ENCODE measurements at regions not wholly inside any gene's neighbourhood (a gene's known extent, or its start where the extent isn't known, plus 50 kb on each side); places are given as distances from the start of the nearest gene placed in this dataset.

GRCh38 chr12:19053218-19053617, 76.3 kb upstream of the PLEKHA5 start:
- DNase-seq (ENCODE audit: low read depth) = no peak

- DNase-seq (ENCODE audit: low read depth) = no peak
Observed at GRCh38 chr12:19054035-19054434, 75.5 kb upstream of the PLEKHA5 start.

- no peak for DNase-seq (ENCODE audit: low read depth)
Observed at GRCh38 chr12:19055589-19055988, 73.9 kb upstream of the PLEKHA5 start.

- DNase-seq (ENCODE audit: low read depth) = no peak
Observed at GRCh38 chr12:19058235-19059021, 71.1 kb upstream of the PLEKHA5 start.

GRCh38 chr12:19064713-19065112, 64.8 kb upstream of the PLEKHA5 start:
- DNase-seq (ENCODE audit: low read depth) = no peak

- no peak for DNase-seq (ENCODE audit: low read depth)
Observed at GRCh38 chr12:19065223-19065622, 64.3 kb upstream of the PLEKHA5 start.

- DNase-seq (ENCODE audit: low read depth) = no peak
Observed at GRCh38 chr12:19065871-19066270, 63.7 kb upstream of the PLEKHA5 start.

- no peak for DNase-seq (ENCODE audit: low read depth)
Observed at GRCh38 chr12:19066475-19067001, 63.0 kb upstream of the PLEKHA5 start.

GRCh38 chr12:19068137-19068536, 61.4 kb upstream of the PLEKHA5 start:
- no peak for DNase-seq (ENCODE audit: low read depth)

GRCh38 chr12:19070341-19070740, 59.2 kb upstream of the PLEKHA5 start:
- no peak for DNase-seq (ENCODE audit: low read depth)

- no peak for DNase-seq (ENCODE audit: low read depth)
Observed at GRCh38 chr12:19074700-19075099, 54.8 kb upstream of the PLEKHA5 start.

GRCh38 chr12:19075711-19076340, 53.7 kb upstream of the PLEKHA5 start:
- no peak for DNase-seq (ENCODE audit: low read depth)

Data from M059J (cell line).